ENCODE measurements at regions not wholly inside any gene's neighbourhood (a gene's known extent, or its start where the extent isn't known, plus 50 kb on each side); places are given as distances from the start of the nearest gene placed in this dataset.

- no peak for DNase-seq
- Histone ChIP-seq H3K9me3 (no peaks in the 10 kb centered on the region), H3K4me3 (no peak overlapping the region), H3K4me1 (no peaks in the 10 kb centered on the region), H3K27me3 (no peaks in the 10 kb centered on the region), H3K36me3 (no peaks in the 10 kb centered on the region), H3K27ac (no peak overlapping the region)
- TF ChIP-seq EP300 (IDR thresholded peaks at IDR 0.05), result no peak
- TF ChIP-seq POLR2A (IDR thresholded peaks at IDR 0.05), result no peak
- TF ChIP-seq, protein P1, sequence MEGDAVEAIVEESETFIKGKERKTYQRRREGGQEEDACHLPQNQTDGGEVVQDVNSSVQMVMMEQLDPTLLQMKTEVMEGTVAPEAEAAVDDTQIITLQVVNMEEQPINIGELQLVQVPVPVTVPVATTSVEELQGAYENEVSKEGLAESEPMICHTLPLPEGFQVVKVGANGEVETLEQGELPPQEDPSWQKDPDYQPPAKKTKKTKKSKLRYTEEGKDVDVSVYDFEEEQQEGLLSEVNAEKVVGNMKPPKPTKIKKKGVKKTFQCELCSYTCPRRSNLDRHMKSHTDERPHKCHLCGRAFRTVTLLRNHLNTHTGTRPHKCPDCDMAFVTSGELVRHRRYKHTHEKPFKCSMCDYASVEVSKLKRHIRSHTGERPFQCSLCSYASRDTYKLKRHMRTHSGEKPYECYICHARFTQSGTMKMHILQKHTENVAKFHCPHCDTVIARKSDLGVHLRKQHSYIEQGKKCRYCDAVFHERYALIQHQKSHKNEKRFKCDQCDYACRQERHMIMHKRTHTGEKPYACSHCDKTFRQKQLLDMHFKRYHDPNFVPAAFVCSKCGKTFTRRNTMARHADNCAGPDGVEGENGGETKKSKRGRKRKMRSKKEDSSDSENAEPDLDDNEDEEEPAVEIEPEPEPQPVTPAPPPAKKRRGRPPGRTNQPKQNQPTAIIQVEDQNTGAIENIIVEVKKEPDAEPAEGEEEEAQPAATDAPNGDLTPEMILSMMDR (IDR thresholded peaks at IDR 0.05), result no peak
- no peak for TF ChIP-seq POLR2AphosphoS5 (IDR thresholded peaks at IDR 0.05)
- intact Hi-C loops (cut with DNase I), result no loop called here
- 84 to 86% methylated on average over 3 of the region's 3 CpGs for WGBS, 2 donors
Measured at GRCh38 chr6:22749696-22750095, 180.3 kb downstream of the HDGFL1 start.

GRCh38 chr6:22751223-22751622 lies 181.9 kb downstream of the HDGFL1 start:
- TF ChIP-seq POLR2A (IDR thresholded peaks at IDR 0.05), result no peak
- no peak for TF ChIP-seq POLR2AphosphoS5 (IDR thresholded peaks at IDR 0.05)
- no peak for TF ChIP-seq EP300 (IDR thresholded peaks at IDR 0.05)
- Histone ChIP-seq H3K4me3 (no peak overlapping the region), H3K9me3 (no peaks in the 10 kb centered on the region), H3K27me3 (no peaks in the 10 kb centered on the region), H3K36me3 (no peaks in the 10 kb centered on the region), H3K4me1 (peaks cover 0 to 9% (median 0%) of the 10 kb centered on the region in 4 donors), H3K27ac (no peak overlapping the region)
- DNase-seq, result no peak
- intact Hi-C loops (cut with DNase I), result no loop called here
- 90 to 94% methylated on average over 2 of the region's 2 CpGs for WGBS, 2 donors

- Histone ChIP-seq H3K27ac (no peak overlapping the region), H3K4me3 (no peak overlapping the region), H3K27me3 (no peaks in the 10 kb centered on the region), H3K36me3 (no peaks in the 10 kb centered on the region), H3K4me1 (peaks cover 0 to 10% (median 0%) of the 10 kb centered on the region in 4 donors), H3K9me3 (no peaks in the 10 kb centered on the region)
- intact Hi-C loops (cut with DNase I), result no loop called here
- DNase-seq, result no peak
- WGBS, 2 donors, result 94 to 97% methylated on average over 2 of the region's 2 CpGs
- TF ChIP-seq, protein P1 (IDR thresholded peaks at IDR 0.05), result no peak
- TF ChIP-seq EP300 (IDR thresholded peaks at IDR 0.05) (no peak), POLR2AphosphoS5 (IDR thresholded peaks at IDR 0.05) (no peak), POLR2A (IDR thresholded peaks at IDR 0.05) (no peak)
Measured at GRCh38 chr6:22752522-22752921, 183.2 kb downstream of the HDGFL1 start.

DNA sequence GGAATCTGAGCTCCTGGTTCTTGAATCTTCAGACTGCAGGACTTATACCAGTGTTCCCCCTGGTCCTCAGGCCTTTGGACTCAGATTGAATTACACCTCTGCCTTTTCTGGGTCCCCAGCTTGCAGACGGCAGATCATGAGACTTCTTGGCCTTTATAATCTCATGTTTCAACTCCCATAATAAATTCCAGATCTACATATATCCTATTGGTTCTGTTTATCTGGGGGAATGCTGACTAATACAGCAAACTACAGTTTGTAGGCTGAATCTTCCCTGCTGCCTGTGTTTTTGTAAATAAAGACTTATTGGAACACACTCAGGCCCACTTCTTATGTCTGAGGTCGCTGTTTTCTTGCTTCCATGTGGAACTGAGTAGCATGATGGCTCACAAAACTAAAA lies 184.7 kb downstream of the HDGFL1 start:
- intact Hi-C loops (cut with DNase I), result no loop called here
- Histone ChIP-seq H3K4me3 (no peak overlapping the region), H3K27ac (no peak overlapping the region), H3K27me3 (no peaks in the 10 kb centered on the region), H3K36me3 (no peaks in the 10 kb centered on the region), H3K9me3 (no peaks in the 10 kb centered on the region), H3K4me1 (peaks cover 0 to 10% (median 0%) of the 10 kb centered on the region in 4 donors)
- 33 to 51% methylated on average over 2 of the region's 2 CpGs for WGBS, 2 donors
- no peak for DNase-seq
- no peak for TF ChIP-seq POLR2A (IDR thresholded peaks at IDR 0.05)
- no peak for TF ChIP-seq EP300 (IDR thresholded peaks at IDR 0.05)

- 67 to 80% methylated on average over 4 of the region's 4 CpGs for WGBS, 2 donors
- TF ChIP-seq POLR2AphosphoS5 (IDR thresholded peaks at IDR 0.05) (no peak), EP300 (IDR thresholded peaks at IDR 0.05) (no peak)
- TF ChIP-seq, protein P1 (IDR thresholded peaks at IDR 0.05), result no peak
Measured at GRCh38 chr6:22755605-22756004, 186.2 kb downstream of the HDGFL1 start.

DNA sequence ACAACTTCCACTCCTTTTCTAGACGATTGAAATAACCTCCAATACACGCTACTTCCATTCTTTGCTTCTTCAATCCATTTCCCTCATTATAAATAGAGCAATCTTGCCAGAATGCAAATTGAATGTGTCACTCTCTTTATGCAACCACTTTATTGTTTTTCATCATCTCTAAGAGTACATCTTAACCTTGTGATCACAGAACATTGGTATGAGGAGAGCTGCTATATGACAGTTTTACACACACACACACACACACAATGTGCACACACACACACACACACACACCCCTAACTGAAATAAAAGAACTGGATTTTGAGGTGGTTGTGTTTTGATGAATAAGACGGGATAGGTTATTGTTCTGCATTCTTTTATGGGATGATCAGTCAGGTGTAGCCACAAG lies 187.0 kb downstream of the HDGFL1 start:
- TF ChIP-seq EP300 (IDR thresholded peaks at IDR 0.05), result no peak
- TF ChIP-seq POLR2AphosphoS5 (IDR thresholded peaks at IDR 0.05), result no peak
- TF ChIP-seq, protein P1 (IDR thresholded peaks at IDR 0.05), result no peak
- no peak for TF ChIP-seq POLR2A (IDR thresholded peaks at IDR 0.05)
- intact Hi-C loops (cut with DNase I), result no loop called here
- H3K9me3 ChIP-seq, result no peaks in the 10 kb centered on the region
- H3K4me1 ChIP-seq, result peaks cover 0 to 10% (median 0%) of the 10 kb centered on the region in 4 donors
- no peak for DNase-seq
- no peak overlapping the region for H3K27ac ChIP-seq
- 81% methylated on average over 3 of the region's 3 CpGs for WGBS, 2 donors
- H3K27me3 ChIP-seq, result no peaks in the 10 kb centered on the region
- no peaks in the 10 kb centered on the region for H3K36me3 ChIP-seq
- no peak overlapping the region for H3K4me3 ChIP-seq

More at GRCh38 chr6:22755605-22756004, 186.2 kb downstream of the HDGFL1 start:
- Histone ChIP-seq H3K27ac (no peak overlapping the region), H3K4me3 (no peak overlapping the region), H3K27me3 (no peaks in the 10 kb centered on the region), H3K4me1 (peaks cover 0 to 10% (median 0%) of the 10 kb centered on the region in 4 donors), H3K36me3 (no peaks in the 10 kb centered on the region), H3K9me3 (no peaks in the 10 kb centered on the region)
- no peak for DNase-seq
- intact Hi-C loops (cut with DNase I), result no loop called here

Measured in sigmoid colon (tissue), 6 donors.